Endodermal cell (in vitro differentiated cells): ENCODE measurements at regions not wholly inside any gene's neighbourhood (a gene's known extent, or its start where the extent isn't known, plus 50 kb on each side); places are given as distances from the start of the nearest gene placed in this dataset.

Experiments used
- DNase-seq: peaks from one replicate; pipeline ENCODE4 v3.0.0-alpha.2; 2017
- H3K27ac ChIP-seq: 2 replicates; pipeline ENCODE4 v1.5.1; 2013; ENCODE audit warnings: mild to moderate bottlenecking, low read depth, low read length, moderate library complexity
- H3K27me3 ChIP-seq: 2 replicates; pipeline ENCODE4 v1.6.1; 2013; ENCODE audit warnings: mild to moderate bottlenecking, low read length, moderate library complexity; ENCODE audit not compliant: insufficient read depth, control insufficient read depth, poor library complexity, severe bottlenecking
- H3K36me3 ChIP-seq: 2 replicates; pipeline ENCODE4 v1.7.0; 2013; ENCODE audit warnings: mild to moderate bottlenecking, low read length, moderate library complexity; ENCODE audit not compliant: control insufficient read depth, insufficient read depth
- H3K4me1 ChIP-seq: one replicate; pipeline ENCODE4 v1.7.0; 2013; ENCODE audit warnings: low read length; ENCODE audit not compliant: control insufficient read depth, insufficient read depth
- H3K4me3 ChIP-seq: 2 replicates; pipeline ENCODE4 v1.5.1; 2013; ENCODE audit warnings: mild to moderate bottlenecking, low read length, moderate library complexity
- H3K9ac ChIP-seq: 2 replicates; pipeline ENCODE4 v1.6.1; 2013; ENCODE audit warnings: mild to moderate bottlenecking, low read length, moderate library complexity; ENCODE audit not compliant: poor library complexity, severe bottlenecking; ENCODE audit errors: extremely low read depth
- H3K9me3 ChIP-seq: 2 replicates; pipeline ENCODE4 v1.6.1; 2013; ENCODE audit warnings: mild to moderate bottlenecking, low read length, moderate library complexity; ENCODE audit not compliant: control insufficient read depth
- H3K27ac Mint-ChIP-seq: 2 replicates; pipeline ENCODE4 v1.8.0; 2020; ENCODE audit warnings: mixed read lengths
- H3K27me3 Mint-ChIP-seq: 2 replicates; pipeline ENCODE4 v1.8.0; 2021; ENCODE audit warnings: mild to moderate bottlenecking, mixed read lengths; ENCODE audit not compliant: insufficient read depth
- H3K36me3 Mint-ChIP-seq: 2 replicates; pipeline ENCODE4 v1.8.0; 2020; ENCODE audit warnings: low read depth, mixed read lengths
- H3K4me1 Mint-ChIP-seq: 2 replicates; pipeline ENCODE4 v1.8.0; 2020; ENCODE audit warnings: mixed read lengths
- H3K4me3 Mint-ChIP-seq: 2 replicates; pipeline ENCODE4 v1.8.0; 2020; ENCODE audit warnings: mild to moderate bottlenecking, moderate library complexity, mixed read lengths
- H3K9me3 Mint-ChIP-seq: 2 replicates; pipeline ENCODE4 v1.8.0; 2020; ENCODE audit warnings: mild to moderate bottlenecking, mixed read lengths
- WGBS, 2 experiments: methylation state at CpG; one replicate each; pipeline versions ENCODE4 v1.1.5 to v1.1.7; 2013; ENCODE audit warnings: missing lambda C conversion rate in 2 of 2, mixed read lengths in 1 of 2; ENCODE audit not compliant: insufficient coverage in 1 of 2, insufficient read length in 1 of 2; 5-methylcytosine and 5-hydroxymethylcytosine counted together
- TF ChIP-seq, protein P1 (sequence below): fragments of 200-600 bp; sonication (generic); conservative IDR thresholded peaks from 2 replicates; pipeline ENCODE4 v1.5.0; 2021; ENCODE audit warnings: antibody characterized with exemption, mild to moderate bottlenecking

DNA sequence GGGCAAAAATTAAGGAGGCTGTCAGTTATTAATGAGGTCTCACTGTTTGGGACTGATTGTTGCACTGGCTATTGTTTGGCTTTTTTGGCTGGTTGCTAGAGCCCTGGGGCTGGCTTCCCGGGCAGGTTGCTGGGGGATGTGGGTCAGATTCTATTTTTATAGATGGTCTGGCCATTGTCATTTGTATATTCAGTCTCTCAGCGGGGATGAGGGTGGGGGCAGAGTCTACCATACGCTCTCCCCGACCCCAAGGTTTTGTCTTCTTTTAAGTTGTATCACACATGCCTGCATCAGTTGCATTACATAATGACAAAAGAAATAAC is 84.3 kb upstream of the GRB10 start:
- no peak overlapping the region for H3K27ac ChIP-seq
- no peaks in the 10 kb centered on the region for H3K27me3 ChIP-seq
- no peak overlapping the region for H3K9ac ChIP-seq
- no peaks in the 10 kb centered on the region for H3K36me3 ChIP-seq
- Mint-ChIP-seq H3K4me3 (no peak overlapping the region), H3K4me1 (peaks cover 12% of the 10 kb centered on the region), H3K27me3 (no peaks in the 10 kb centered on the region), H3K9me3 (no peaks in the 10 kb centered on the region), H3K36me3 (no peaks in the 10 kb centered on the region), H3K27ac (no peak overlapping the region)
- 95% methylated on average over 4 of the region's 4 CpGs; no CpG with 5 or more reads in 1 of the 2 experiments for WGBS, 2 experiments
- H3K9me3 ChIP-seq, result no peaks in the 10 kb centered on the region
- H3K4me1 ChIP-seq, result peaks cover under 1% of the 10 kb centered on the region
- TF ChIP-seq, protein P1, sequence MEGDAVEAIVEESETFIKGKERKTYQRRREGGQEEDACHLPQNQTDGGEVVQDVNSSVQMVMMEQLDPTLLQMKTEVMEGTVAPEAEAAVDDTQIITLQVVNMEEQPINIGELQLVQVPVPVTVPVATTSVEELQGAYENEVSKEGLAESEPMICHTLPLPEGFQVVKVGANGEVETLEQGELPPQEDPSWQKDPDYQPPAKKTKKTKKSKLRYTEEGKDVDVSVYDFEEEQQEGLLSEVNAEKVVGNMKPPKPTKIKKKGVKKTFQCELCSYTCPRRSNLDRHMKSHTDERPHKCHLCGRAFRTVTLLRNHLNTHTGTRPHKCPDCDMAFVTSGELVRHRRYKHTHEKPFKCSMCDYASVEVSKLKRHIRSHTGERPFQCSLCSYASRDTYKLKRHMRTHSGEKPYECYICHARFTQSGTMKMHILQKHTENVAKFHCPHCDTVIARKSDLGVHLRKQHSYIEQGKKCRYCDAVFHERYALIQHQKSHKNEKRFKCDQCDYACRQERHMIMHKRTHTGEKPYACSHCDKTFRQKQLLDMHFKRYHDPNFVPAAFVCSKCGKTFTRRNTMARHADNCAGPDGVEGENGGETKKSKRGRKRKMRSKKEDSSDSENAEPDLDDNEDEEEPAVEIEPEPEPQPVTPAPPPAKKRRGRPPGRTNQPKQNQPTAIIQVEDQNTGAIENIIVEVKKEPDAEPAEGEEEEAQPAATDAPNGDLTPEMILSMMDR, result no peak
- H3K4me3 ChIP-seq, result no peak overlapping the region
- DNase-seq, result no peak

DNA sequence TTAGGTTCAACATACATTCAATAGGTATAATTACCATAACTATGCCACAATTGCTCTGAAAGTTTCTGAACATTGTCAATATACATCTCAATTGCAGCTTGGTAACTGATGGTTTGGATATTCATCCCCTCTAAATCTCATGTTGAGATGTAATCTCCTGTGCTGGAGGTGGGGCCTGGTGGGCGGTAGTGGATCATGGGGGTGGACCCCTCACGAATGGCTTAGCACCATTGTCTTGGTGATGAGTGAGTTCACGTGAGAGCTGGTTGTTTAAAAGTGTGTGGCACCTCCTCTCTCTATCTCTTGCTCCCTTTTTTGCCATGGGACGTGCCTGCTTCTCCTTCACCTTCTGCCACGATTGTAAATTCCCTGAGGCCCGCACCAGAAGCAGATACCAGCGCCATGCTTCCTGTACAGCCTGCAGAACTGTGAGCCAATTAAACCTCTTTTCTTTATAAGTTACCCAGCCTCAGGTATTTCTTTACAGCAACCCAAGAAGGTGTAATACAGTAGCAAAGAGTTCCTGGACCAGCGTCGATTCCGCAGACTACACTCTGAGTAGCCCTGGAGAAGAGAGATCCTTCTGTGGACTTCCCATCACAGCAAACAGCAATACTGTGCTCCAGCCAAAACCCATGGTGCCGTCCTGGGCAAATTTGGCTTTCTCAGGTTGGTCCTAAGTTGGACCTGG is 83.8 kb upstream of the GRB10 start:
- H3K27ac ChIP-seq, result no peak overlapping the region
- TF ChIP-seq, protein P1, result no peak
- Mint-ChIP-seq H3K27me3 (no peaks in the 10 kb centered on the region), H3K4me3 (no peak overlapping the region), H3K9me3 (no peaks in the 10 kb centered on the region), H3K36me3 (no peaks in the 10 kb centered on the region), H3K4me1 (peaks cover 10% of the 10 kb centered on the region), H3K27ac (no peak overlapping the region)
- no peak overlapping the region for H3K4me3 ChIP-seq
- H3K27me3 ChIP-seq, result no peaks in the 10 kb centered on the region
- no peaks in the 10 kb centered on the region for H3K36me3 ChIP-seq
- no peaks in the 10 kb centered on the region for H3K9me3 ChIP-seq
- H3K4me1 ChIP-seq, result no peaks in the 10 kb centered on the region
- 84 to 90% methylated on average over 6 to 11 of the region's 11 CpGs for WGBS, 2 experiments
- no peak overlapping the region for H3K9ac ChIP-seq
- DNase-seq, result no peak

DNA sequence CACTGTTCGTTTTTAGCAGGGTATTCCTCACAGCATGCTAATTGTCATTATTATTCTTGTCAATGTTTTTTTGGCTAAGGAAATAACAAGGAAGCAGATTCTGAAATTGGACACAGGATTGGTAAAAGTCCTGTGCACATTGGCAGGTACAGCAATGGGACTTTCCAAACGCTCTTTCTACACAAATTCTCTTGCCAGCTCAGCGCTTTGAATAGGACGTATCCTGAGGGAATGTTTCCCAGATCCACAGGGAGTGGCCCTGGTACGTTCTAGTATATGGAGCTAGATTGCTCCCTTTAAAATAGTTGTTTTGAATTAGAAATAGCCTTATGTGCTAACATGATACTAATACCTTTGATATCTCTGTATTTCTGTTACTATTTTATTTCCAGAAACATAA is 82.8 kb upstream of the GRB10 start:
- no peaks in the 10 kb centered on the region for H3K27me3 ChIP-seq
- Mint-ChIP-seq H3K4me1 (peaks cover 10% of the 10 kb centered on the region), H3K27me3 (no peaks in the 10 kb centered on the region), H3K9me3 (no peaks in the 10 kb centered on the region), H3K4me3 (no peak overlapping the region), H3K36me3 (no peaks in the 10 kb centered on the region), H3K27ac (no peak overlapping the region)
- DNase-seq, result no peak
- WGBS, 2 experiments, result 86 to 94% methylated on average over 2 to 5 of the region's 5 CpGs
- H3K9ac ChIP-seq, result no peak overlapping the region
- H3K4me3 ChIP-seq, result no peak overlapping the region
- TF ChIP-seq, protein P1, result no peak
- H3K4me1 ChIP-seq, result no peaks in the 10 kb centered on the region
- no peaks in the 10 kb centered on the region for H3K9me3 ChIP-seq
- no peaks in the 10 kb centered on the region for H3K36me3 ChIP-seq
- no peak overlapping the region for H3K27ac ChIP-seq
